H9 (cell line): ENCODE measurements at regions not wholly inside any gene's neighbourhood (a gene's known extent, or its start where the extent isn't known, plus 50 kb on each side); places are given as distances from the start of the nearest gene placed in this dataset.

Source experiments
- DNase-seq: peaks from one replicate; pipeline ENCODE4 v3.0.0-alpha.2; 2017
- H2AFZ ChIP-seq: one replicate; pipeline ENCODE4 v1.6.1; 2013; ENCODE audit warnings: mild to moderate bottlenecking, low read length, control low read depth, moderate library complexity
- H2AK5ac ChIP-seq: 2 replicates; pipeline ENCODE4 v1.6.1; 2013; ENCODE audit warnings: low read length, control low read depth, mixed read lengths; ENCODE audit not compliant: insufficient read length
- H2BK120ac ChIP-seq: one replicate; pipeline ENCODE4 v1.6.1; 2013; ENCODE audit warnings: low read depth, mild to moderate bottlenecking, low read length, control low read depth, inconsistent platforms; ENCODE audit not compliant: poor library complexity, severe bottlenecking
- H2BK12ac ChIP-seq: 2 replicates; pipeline ENCODE4 v1.6.1; 2013; ENCODE audit warnings: low read length, control low read depth, mixed read lengths, low read depth; ENCODE audit not compliant: insufficient read length
- H2BK15ac ChIP-seq: 2 replicates; pipeline ENCODE4 v1.6.1; 2013; ENCODE audit warnings: low read depth, low read length, control low read depth
- H2BK20ac ChIP-seq: one replicate; pipeline ENCODE4 v1.6.1; 2013; ENCODE audit warnings: low read depth, mild to moderate bottlenecking, low read length, control low read depth, inconsistent platforms; ENCODE audit not compliant: poor library complexity, severe bottlenecking
- H2BK5ac ChIP-seq: 2 replicates; pipeline ENCODE4 v1.6.1; 2013; ENCODE audit warnings: low read length, control low read depth, mixed read lengths; ENCODE audit not compliant: insufficient read length
- H3K14ac ChIP-seq: 2 replicates; pipeline ENCODE4 v1.6.1; 2013; ENCODE audit warnings: low read length, control low read depth; ENCODE audit not compliant: insufficient read depth
- H3K18ac ChIP-seq: 2 replicates; pipeline ENCODE4 v1.6.1; 2013; ENCODE audit warnings: low read depth, mild to moderate bottlenecking, mixed read lengths, low read length, control low read depth; ENCODE audit not compliant: insufficient read length
- H3K23ac ChIP-seq: 2 replicates; pipeline ENCODE4 v1.6.1; 2013; ENCODE audit warnings: low read length, control low read depth, mixed read lengths, low read depth; ENCODE audit not compliant: insufficient read length
- H3K23me2 ChIP-seq: 2 replicates; pipeline ENCODE4 v1.6.1; 2013; ENCODE audit warnings: low read depth, mild to moderate bottlenecking, mixed read lengths, low read length, control low read depth; ENCODE audit not compliant: insufficient read length, poor library complexity, severe bottlenecking
- H3K27ac ChIP-seq: 2 replicates; pipeline ENCODE4 v1.5.1; 2013; ENCODE audit warnings: low read length, control low read depth, mixed read lengths, low read depth; ENCODE audit not compliant: insufficient read length
- H3K27me3 ChIP-seq: 2 replicates; pipeline ENCODE4 v1.6.1; 2013; ENCODE audit warnings: low read length, control low read depth, inconsistent platforms; ENCODE audit not compliant: insufficient read depth
- H3K4ac ChIP-seq: 2 replicates; pipeline ENCODE4 v1.6.1; 2013; ENCODE audit warnings: low read depth, mild to moderate bottlenecking, control low read depth, inconsistent platforms, low read length, moderate library complexity
- H3K4me1 ChIP-seq: 2 replicates; pipeline ENCODE4 v1.6.1; 2013; ENCODE audit warnings: low read length, control low read depth, inconsistent platforms; ENCODE audit not compliant: insufficient read depth
- H3K4me2 ChIP-seq: 2 replicates; pipeline ENCODE4 v1.6.1; 2013; ENCODE audit warnings: low read length, control low read depth, mixed read lengths; ENCODE audit not compliant: insufficient read length, insufficient read depth
- H3K56ac ChIP-seq: 2 replicates; pipeline ENCODE4 v1.6.1; 2013; ENCODE audit warnings: low read depth, mild to moderate bottlenecking, mixed read lengths, low read length, control low read depth; ENCODE audit not compliant: insufficient read length
- H3K79me1 ChIP-seq: 2 replicates; pipeline ENCODE4 v1.6.1; 2013; ENCODE audit warnings: low read depth, mild to moderate bottlenecking, moderate library complexity, low read length, control low read depth, inconsistent platforms; ENCODE audit not compliant: insufficient read depth, poor library complexity, severe bottlenecking
- H3K79me2 ChIP-seq: 2 replicates; pipeline ENCODE4 v1.6.1; 2013; ENCODE audit warnings: low read length, control low read depth, inconsistent platforms; ENCODE audit not compliant: insufficient read depth
- H3K9ac ChIP-seq: 2 replicates; pipeline ENCODE4 v1.6.1; 2013; ENCODE audit warnings: low read length, control low read depth, mixed read lengths; ENCODE audit not compliant: insufficient read length; ENCODE audit errors: extremely low read depth
- H3K9me3 ChIP-seq: one replicate; pipeline ENCODE4 v1.6.1; 2013; ENCODE audit warnings: low read depth, low read length, inconsistent platforms; ENCODE audit not compliant: control insufficient read depth
- H3T11ph ChIP-seq: one replicate; pipeline ENCODE4 v1.6.1; 2013; ENCODE audit warnings: mild to moderate bottlenecking, low read length, control low read depth, inconsistent platforms
- H4K20me1 ChIP-seq: one replicate; pipeline ENCODE4 v1.6.1; 2013; ENCODE audit not compliant: control insufficient read depth, insufficient read length, insufficient read depth
- H4K5ac ChIP-seq: 2 replicates; pipeline ENCODE4 v1.6.1; 2013; ENCODE audit warnings: low read depth, mild to moderate bottlenecking, mixed read lengths, low read length, control low read depth; ENCODE audit not compliant: insufficient read length
- H4K8ac ChIP-seq: replicated peaks from 2 replicates; pipeline ENCODE4 v1.6.1; 2013; ENCODE audit warnings: low read length, control low read depth, mixed read lengths, low read depth; ENCODE audit not compliant: insufficient read length
- H4K91ac ChIP-seq: 2 replicates; pipeline ENCODE4 v1.6.1; 2013; ENCODE audit warnings: low read depth, mild to moderate bottlenecking, moderate library complexity, mixed read lengths, low read length, control low read depth; ENCODE audit not compliant: insufficient read length
- H3K27ac Mint-ChIP-seq, 3 experiments: 2 replicates in 2 of 3; 3 replicates in 1 of 3; pipeline ENCODE4 v1.8.0; 2020 to 2021; ENCODE audit warnings: mixed read lengths in 3 of 3, mild to moderate bottlenecking in 1 of 3, moderate library complexity in 1 of 3
- H3K27me3 Mint-ChIP-seq: 2 replicates; pipeline ENCODE4 v1.8.0; 2021; ENCODE audit warnings: low read depth, mild to moderate bottlenecking, moderate library complexity, mixed read lengths
- H3K36me3 Mint-ChIP-seq, 3 experiments: 2 replicates in 2 of 3; 3 replicates in 1 of 3; pipeline ENCODE4 v1.8.0; 2020 to 2021; ENCODE audit warnings: low read depth in 3 of 3, mixed read lengths in 3 of 3; ENCODE audit not compliant: insufficient read depth in 1 of 3
- H3K4me1 Mint-ChIP-seq, 2 experiments: 2 replicates each; pipeline ENCODE4 v1.8.0; 2020; ENCODE audit warnings: mixed read lengths in 2 of 2
- H3K4me3 Mint-ChIP-seq, 2 experiments: 2 replicates in 1 of 2; 3 replicates in 1 of 2; pipeline ENCODE4 v1.8.0; 2020 to 2021; ENCODE audit warnings: mild to moderate bottlenecking in 2 of 2, mixed read lengths in 2 of 2, moderate library complexity in 1 of 2
- H3K9me3 Mint-ChIP-seq, 2 experiments: 2 replicates in 1 of 2; 3 replicates in 1 of 2; pipeline ENCODE4 v1.8.0; 2020; ENCODE audit warnings: mild to moderate bottlenecking in 2 of 2, mixed read lengths in 2 of 2, moderate library complexity in 1 of 2
- CTCF ChIP-seq: fragments of 200-600 bp; sonication (generic); conservative IDR thresholded peaks from 3 replicates; pipeline ENCODE4 v1.8.0; 2021; ENCODE audit warnings: antibody characterized with exemption, mild to moderate bottlenecking
- WGBS: extraction: QIAGEN DNeasy Blood & Tissue Kit; methylation state at CpG from one replicate; pipeline ENCODE4 v1.1.7; 2013; ENCODE audit warnings: missing lambda C conversion rate, low lambda C conversion rate, mixed read lengths; ENCODE audit not compliant: insufficient read length; ENCODE audit errors: extremely low coverage; 5-methylcytosine and 5-hydroxymethylcytosine counted together

- Histone ChIP-seq H3K79me1 (no peaks in the 10 kb centered on the region), H2BK5ac (no peak overlapping the region), H4K91ac (no peak overlapping the region), H4K5ac (no peak overlapping the region), H4K20me1 (no peaks in the 10 kb centered on the region), H3T11ph (no peak overlapping the region), H4K8ac (no peak overlapping the region), H3K56ac (no peak overlapping the region), H3K23ac (no peak overlapping the region), H3K4me1 (no peaks in the 10 kb centered on the region), H2BK12ac (no peak overlapping the region), H3K4me2 (no peak overlapping the region), H2BK15ac (no peak overlapping the region), H3K18ac (no peak overlapping the region), H2AFZ (no peak overlapping the region), H3K9ac (no peak overlapping the region), H3K27me3 (no peaks in the 10 kb centered on the region), H3K9me3 (no peaks in the 10 kb centered on the region), H3K27ac (no peak overlapping the region), H3K4ac (no peak overlapping the region), H3K79me2 (no peaks in the 10 kb centered on the region), H3K23me2 (no peaks in the 10 kb centered on the region), H2BK120ac (no peak overlapping the region), H3K14ac (no peak overlapping the region), H2AK5ac (no peak overlapping the region), H2BK20ac (no peak overlapping the region)
- Mint-ChIP-seq H3K36me3 (no peaks in the 10 kb centered on the region), H3K4me1 (peaks cover 3 to 6% of the 10 kb centered on the region in 2 experiments), H3K27ac (no peak overlapping the region; a peak in 1 of 7 replicates), H3K27me3 (peaks cover 2% of the 10 kb centered on the region; the same call in 1 of the 2 replicates), H3K9me3 (no peaks in the 10 kb centered on the region; a peak in 1 of 5 replicates), H3K4me3 (no peak overlapping the region)
- no peak for TF ChIP-seq CTCF
- WGBS, result 100% methylated on average over 1 of the region's 3 CpGs
- no peak for DNase-seq
Observed at GRCh38 chr14:98077176-98077575, 1194.8 kb downstream of the BCL11B start.
